Adrenal gland (tissue), 9 donors: ENCODE measurements at regions not wholly inside any gene's neighbourhood (a gene's known extent, or its start where the extent isn't known, plus 50 kb on each side); places are given as distances from the start of the nearest gene placed in this dataset.

Experiments used
- DNase-seq, 7 donors: peaks; one replicate each; pipeline ENCODE4 v3.0.0-alpha.2; 2019 to 2020
- H3K27ac ChIP-seq, 5 donors: fragments of 200-600 bp; sonication (generic) in 4 of 5; 1 replicate in 3 of 5; 2 replicates in 2 of 5; pipeline versions ENCODE4 v1.5.1 to v1.8.0; 2016 to 2020; ENCODE audit warnings: mild to moderate bottlenecking in 1 of 5
- H3K27me3 ChIP-seq: fragments of 200-600 bp; 2 replicates; pipeline ENCODE4 v1.8.0; 2021
- H3K36me3 ChIP-seq, 2 donors: fragments of 200-600 bp; replicated peaks in 1 of 2; 1 replicate in 1 of 2; 2 replicates in 1 of 2; pipeline versions ENCODE4 v1.5.1 to v1.8.0; 2018 to 2022
- H3K4me1 ChIP-seq, 2 donors: fragments of 200-600 bp; replicated peaks in 1 of 2; 1 replicate in 1 of 2; 2 replicates in 1 of 2; pipeline versions ENCODE4 v1.5.1 to v1.8.0; 2018 to 2021
- H3K4me3 ChIP-seq, 4 donors: fragments of 200-600 bp; sonication (generic) in 3 of 4; one replicate each; pipeline ENCODE4 v1.5.1; 2016 to 2018
- H3K9me3 ChIP-seq, 3 donors: fragments of 200-600 bp; sonication (generic) in 1 of 3; replicated peaks in 1 of 3; 1 replicate in 2 of 3; 2 replicates in 1 of 3; pipeline versions ENCODE4 v1.5.1 to v1.8.0; 2016 to 2021
- POLR2A ChIP-seq, 2 donors: fragments of 450-650 bp; IDR thresholded peaks; one replicate each; pipeline ENCODE4 v1.6.1; 2017; ENCODE audit warnings: antibody characterized with exemption in 2 of 2, mild to moderate bottlenecking in 2 of 2, moderate library complexity in 1 of 2
- WGBS, 4 donors: extraction: QIAGEN DNeasy Blood & Tissue Kit in 2 of 4; methylation state at CpG; one replicate each; pipeline versions ENCODE4 v1.1.5 to v1.1.7; 2013 to 2017; 5-methylcytosine and 5-hydroxymethylcytosine counted together
- intact Hi-C, 2 donors: fragments of 100-400 bp; cut with DNase I; formaldehyde crosslinking; loops; one replicate each; pipeline versions ENCODE4 v1.14.1 to v1.15.0; 2022 to 2023
- TF ChIP-seq, protein P1 (sequence below), 6 experiments: fragments of 450-650 bp in 4 of 6; fragments of 200-600 bp in 2 of 6; sonication (generic) in 1 of 6; IDR thresholded peaks; 1 replicate in 5 of 6; 2 replicates in 1 of 6; pipeline versions ENCODE4 v1.5.1 to v1.8.0; 2016 to 2021; ENCODE audit warnings: antibody characterized with exemption in 6 of 6, mild to moderate bottlenecking in 2 of 6, moderate library complexity in 1 of 6
- donor health status: healthy with polysubstance abuse.
- donor health status: Bipolar disorder and iron deficiency.
- donor health status: DM: yes; HTN: yes; CAD: no.
- donor health status: DM: no; HTN: no; CAD: no.
- donor health status: DM: no; HTN: no; CAD: no.

DNA sequence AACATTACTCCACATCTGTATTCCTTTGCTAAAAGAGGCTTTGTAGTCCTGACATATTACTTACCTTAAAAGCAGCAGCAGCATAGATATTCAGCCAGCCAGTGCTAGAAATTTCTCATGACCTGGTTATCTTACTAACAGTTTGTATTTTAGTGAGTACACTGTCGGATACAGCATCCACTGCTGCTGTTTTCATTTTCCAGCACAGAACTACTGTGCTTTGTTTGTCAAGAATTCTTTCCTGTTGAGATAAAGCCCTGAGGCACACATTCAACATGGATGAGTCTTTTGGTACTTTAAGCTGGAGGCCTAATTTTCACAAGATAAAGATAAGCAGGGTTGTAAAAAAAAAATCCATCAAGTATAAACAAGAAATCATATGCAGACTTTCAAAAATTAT lies 311.2 kb upstream of the OPRM1 start:
- H3K4me3 ChIP-seq, result no peak overlapping the region
- TF ChIP-seq POLR2A (IDR thresholded peaks at IDR 0.05), result no peak
- TF ChIP-seq, protein P1, sequence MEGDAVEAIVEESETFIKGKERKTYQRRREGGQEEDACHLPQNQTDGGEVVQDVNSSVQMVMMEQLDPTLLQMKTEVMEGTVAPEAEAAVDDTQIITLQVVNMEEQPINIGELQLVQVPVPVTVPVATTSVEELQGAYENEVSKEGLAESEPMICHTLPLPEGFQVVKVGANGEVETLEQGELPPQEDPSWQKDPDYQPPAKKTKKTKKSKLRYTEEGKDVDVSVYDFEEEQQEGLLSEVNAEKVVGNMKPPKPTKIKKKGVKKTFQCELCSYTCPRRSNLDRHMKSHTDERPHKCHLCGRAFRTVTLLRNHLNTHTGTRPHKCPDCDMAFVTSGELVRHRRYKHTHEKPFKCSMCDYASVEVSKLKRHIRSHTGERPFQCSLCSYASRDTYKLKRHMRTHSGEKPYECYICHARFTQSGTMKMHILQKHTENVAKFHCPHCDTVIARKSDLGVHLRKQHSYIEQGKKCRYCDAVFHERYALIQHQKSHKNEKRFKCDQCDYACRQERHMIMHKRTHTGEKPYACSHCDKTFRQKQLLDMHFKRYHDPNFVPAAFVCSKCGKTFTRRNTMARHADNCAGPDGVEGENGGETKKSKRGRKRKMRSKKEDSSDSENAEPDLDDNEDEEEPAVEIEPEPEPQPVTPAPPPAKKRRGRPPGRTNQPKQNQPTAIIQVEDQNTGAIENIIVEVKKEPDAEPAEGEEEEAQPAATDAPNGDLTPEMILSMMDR (IDR thresholded peaks at IDR 0.05), result no peak

DNA sequence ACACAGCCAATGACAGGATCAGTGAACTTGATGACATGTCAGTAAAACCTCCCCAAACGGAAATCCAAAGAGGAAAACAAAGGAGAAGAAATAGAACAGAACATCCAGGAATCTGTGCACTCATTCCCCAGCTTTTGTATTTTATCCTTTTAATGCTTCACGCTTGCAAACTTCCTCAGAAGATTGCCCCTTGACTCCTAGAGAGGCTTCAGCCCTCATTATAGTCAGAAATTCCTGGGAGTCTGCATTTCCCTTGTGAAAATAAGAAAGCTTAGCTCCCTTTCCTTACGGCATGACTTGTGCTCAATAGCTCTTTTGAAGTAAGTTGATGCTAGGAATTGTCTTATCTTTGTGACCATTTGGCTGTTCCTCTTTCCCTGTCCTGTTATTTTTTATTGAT lies 313.6 kb upstream of the OPRM1 start:
- Histone ChIP-seq H3K27ac (no peak overlapping the region), H3K36me3 (no peaks in the 10 kb centered on the region), H3K27me3 (no peaks in the 10 kb centered on the region), H3K4me3 (no peak overlapping the region), H3K9me3 (no peaks in the 10 kb centered on the region), H3K4me1 (no peaks in the 10 kb centered on the region)
- TF ChIP-seq, protein P1 (IDR thresholded peaks at IDR 0.05), result no peak
- no peak for TF ChIP-seq POLR2A (IDR thresholded peaks at IDR 0.05)
- no peak for DNase-seq
- intact Hi-C loops, result no loop called here
- 34 to 51% (median 44%) methylated on average over 3 of the region's 3 CpGs for WGBS, 4 donors

More for the DNA sequence above, 311.2 kb upstream of the OPRM1 start:
- 27 to 36% (median 34%) methylated on average over 1 of the region's 1 CpG for WGBS, 4 donors
- intact Hi-C loops, result no loop called here
- no peaks in the 10 kb centered on the region for H3K4me1 ChIP-seq
- no peaks in the 10 kb centered on the region for H3K27me3 ChIP-seq
- no peak for DNase-seq
- H3K36me3 ChIP-seq, result no peaks in the 10 kb centered on the region
- H3K27ac ChIP-seq, result no peak overlapping the region
- H3K9me3 ChIP-seq, result no peaks in the 10 kb centered on the region

DNA sequence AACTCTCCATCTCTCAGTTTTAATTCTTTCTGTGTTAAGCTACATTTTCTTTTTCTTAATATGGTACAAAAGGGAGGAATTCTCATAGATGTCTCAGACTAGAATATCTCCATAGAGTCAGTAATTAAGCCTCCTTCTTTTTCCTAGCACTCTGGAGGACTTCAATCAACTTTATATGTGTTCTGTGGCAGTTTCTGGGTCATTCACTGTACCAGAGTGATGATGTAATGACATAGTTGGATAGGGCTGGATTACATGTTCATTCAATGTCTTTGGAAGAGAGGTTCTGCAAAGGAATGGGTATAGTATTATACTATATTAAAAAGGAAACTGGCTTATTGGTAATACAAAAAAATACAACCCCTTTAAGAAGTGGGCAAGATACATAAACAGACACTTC lies 318.3 kb upstream of the OPRM1 start:
- intact Hi-C loops, result no loop called here
- Histone ChIP-seq H3K27ac (no peak overlapping the region), H3K36me3 (no peaks in the 10 kb centered on the region), H3K9me3 (no peaks in the 10 kb centered on the region), H3K4me1 (no peaks in the 10 kb centered on the region), H3K27me3 (no peaks in the 10 kb centered on the region), H3K4me3 (no peak overlapping the region)
- no peak for TF ChIP-seq POLR2A (IDR thresholded peaks at IDR 0.05)
- TF ChIP-seq, protein P1 (IDR thresholded peaks at IDR 0.05), result no peak
- DNase-seq, result no peak

DNA sequence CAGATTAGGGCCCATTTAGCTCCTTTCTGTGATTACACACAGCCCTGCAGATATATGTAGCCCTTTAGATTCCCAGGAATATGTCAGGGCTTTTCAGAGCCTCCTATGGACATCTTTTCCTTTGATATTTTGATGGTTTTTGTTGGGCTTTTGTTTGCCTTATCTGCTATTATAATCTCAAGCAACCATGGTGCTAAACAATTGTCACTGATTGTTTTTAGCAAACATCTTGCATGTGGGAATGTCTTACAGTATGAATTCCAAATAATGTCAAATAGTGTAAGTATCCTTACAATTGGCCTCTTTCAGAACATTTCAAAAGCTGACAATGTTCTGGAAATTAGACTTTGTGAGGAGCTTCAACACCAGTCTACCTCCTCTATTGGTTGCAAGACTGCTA lies 333.6 kb upstream of the OPRM1 start:
- Histone ChIP-seq H3K36me3 (no peaks in the 10 kb centered on the region), H3K9me3 (no peaks in the 10 kb centered on the region), H3K27ac (no peak overlapping the region), H3K4me3 (no peak overlapping the region), H3K27me3 (no peaks in the 10 kb centered on the region), H3K4me1 (no peaks in the 10 kb centered on the region)
- no peak for TF ChIP-seq POLR2A (IDR thresholded peaks at IDR 0.05)
- TF ChIP-seq, protein P1 (IDR thresholded peaks at IDR 0.05), result no peak
- intact Hi-C loops, result no loop called here
- no peak for DNase-seq
